ENCODE measurements at regions not wholly inside any gene's neighbourhood (a gene's known extent, or its start where the extent isn't known, plus 50 kb on each side); places are given as distances from the start of the nearest gene placed in this dataset.

- CTCF ChIA-PET = no interaction called here
- Histone ChIP-seq H3K36me3 (ENCODE audit: control insufficient read depth, insufficient read depth, low read length) (no peaks in the 10 kb centered on the region), H3K4me1 (no peaks in the 10 kb centered on the region), H3K9me3 (no peaks in the 10 kb centered on the region), H3K27me3 (replicated peaks; ENCODE audit: control insufficient read depth, insufficient read depth, low read length) (no peaks in the 10 kb centered on the region), H3K4me3 (ENCODE audit: low read depth, low read length) (no peak overlapping the region)
- DNase-seq = no peak
- intact Hi-C loops (cut with micrococcal nuclease; ENCODE audit: unreplicated experiment) = no loop called here
- TF ChIP-seq, protein P1, sequence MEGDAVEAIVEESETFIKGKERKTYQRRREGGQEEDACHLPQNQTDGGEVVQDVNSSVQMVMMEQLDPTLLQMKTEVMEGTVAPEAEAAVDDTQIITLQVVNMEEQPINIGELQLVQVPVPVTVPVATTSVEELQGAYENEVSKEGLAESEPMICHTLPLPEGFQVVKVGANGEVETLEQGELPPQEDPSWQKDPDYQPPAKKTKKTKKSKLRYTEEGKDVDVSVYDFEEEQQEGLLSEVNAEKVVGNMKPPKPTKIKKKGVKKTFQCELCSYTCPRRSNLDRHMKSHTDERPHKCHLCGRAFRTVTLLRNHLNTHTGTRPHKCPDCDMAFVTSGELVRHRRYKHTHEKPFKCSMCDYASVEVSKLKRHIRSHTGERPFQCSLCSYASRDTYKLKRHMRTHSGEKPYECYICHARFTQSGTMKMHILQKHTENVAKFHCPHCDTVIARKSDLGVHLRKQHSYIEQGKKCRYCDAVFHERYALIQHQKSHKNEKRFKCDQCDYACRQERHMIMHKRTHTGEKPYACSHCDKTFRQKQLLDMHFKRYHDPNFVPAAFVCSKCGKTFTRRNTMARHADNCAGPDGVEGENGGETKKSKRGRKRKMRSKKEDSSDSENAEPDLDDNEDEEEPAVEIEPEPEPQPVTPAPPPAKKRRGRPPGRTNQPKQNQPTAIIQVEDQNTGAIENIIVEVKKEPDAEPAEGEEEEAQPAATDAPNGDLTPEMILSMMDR (IDR thresholded peaks at IDR 0.05; ENCODE audit: insufficient read depth in 1 of 2, low read depth in 1 of 2, low read length in 1 of 2, severe bottlenecking in 1 of 2, unreplicated experiment in 1 of 2) = no peak
- H3K4me1 Mint-ChIP-seq (ENCODE audit: low read depth, unreplicated experiment) = no peaks in the 10 kb centered on the region
- H3K4me3 Mint-ChIP-seq (ENCODE audit: unreplicated experiment) = no peak overlapping the region
- peaks cover 2% of the 10 kb centered on the region for H3K27me3 Mint-ChIP-seq (ENCODE audit: insufficient read depth, unreplicated experiment)
- no peak overlapping the region for H3K27ac Mint-ChIP-seq (ENCODE audit: unreplicated experiment)
- H3K36me3 Mint-ChIP-seq (ENCODE audit: insufficient read depth, unreplicated experiment) = no peaks in the 10 kb centered on the region
- BruUV-seq (replicated peaks) = no TSS peak
- no peaks in the 10 kb centered on the region for H3K9me3 Mint-ChIP-seq (ENCODE audit: unreplicated experiment)
- POLR2A ChIA-PET = no interaction called here
Observed at GRCh38 chr10:108801220-108801619, 1122.1 kb downstream of the XPNPEP1 start.

GRCh38 chr10:108797573-108797972, 1125.7 kb downstream of the XPNPEP1 start:
- H3K27ac Mint-ChIP-seq (ENCODE audit: unreplicated experiment) = no peak overlapping the region
- no peaks in the 10 kb centered on the region for H3K27me3 ChIP-seq (replicated peaks; ENCODE audit: control insufficient read depth, insufficient read depth, low read length)
- H3K27me3 Mint-ChIP-seq (ENCODE audit: insufficient read depth, unreplicated experiment) = peaks cover 2% of the 10 kb centered on the region
- no peak overlapping the region for H3K4me3 Mint-ChIP-seq (ENCODE audit: unreplicated experiment)
- H3K4me1 Mint-ChIP-seq (ENCODE audit: low read depth, unreplicated experiment) = no peaks in the 10 kb centered on the region
- H3K4me3 ChIP-seq (ENCODE audit: low read depth, low read length) = no peak overlapping the region
- ChIA-PET CTCF (no interaction called here), POLR2A (no interaction called here)
- no TSS peak for BruUV-seq (replicated peaks)
- H3K36me3 Mint-ChIP-seq (ENCODE audit: insufficient read depth, unreplicated experiment) = no peaks in the 10 kb centered on the region
- TF ChIP-seq, protein P1 (IDR thresholded peaks at IDR 0.05; ENCODE audit: insufficient read depth in 1 of 2, low read depth in 1 of 2, low read length in 1 of 2, severe bottlenecking in 1 of 2, unreplicated experiment in 1 of 2) = no peak
- no peaks in the 10 kb centered on the region for H3K9me3 ChIP-seq
- no peaks in the 10 kb centered on the region for H3K9me3 Mint-ChIP-seq (ENCODE audit: unreplicated experiment)
- intact Hi-C loops (cut with micrococcal nuclease; ENCODE audit: unreplicated experiment) = no loop called here
- no peaks in the 10 kb centered on the region for H3K4me1 ChIP-seq
- DNase-seq = no peak
- no peaks in the 10 kb centered on the region for H3K36me3 ChIP-seq (ENCODE audit: control insufficient read depth, insufficient read depth, low read length)

DNA sequence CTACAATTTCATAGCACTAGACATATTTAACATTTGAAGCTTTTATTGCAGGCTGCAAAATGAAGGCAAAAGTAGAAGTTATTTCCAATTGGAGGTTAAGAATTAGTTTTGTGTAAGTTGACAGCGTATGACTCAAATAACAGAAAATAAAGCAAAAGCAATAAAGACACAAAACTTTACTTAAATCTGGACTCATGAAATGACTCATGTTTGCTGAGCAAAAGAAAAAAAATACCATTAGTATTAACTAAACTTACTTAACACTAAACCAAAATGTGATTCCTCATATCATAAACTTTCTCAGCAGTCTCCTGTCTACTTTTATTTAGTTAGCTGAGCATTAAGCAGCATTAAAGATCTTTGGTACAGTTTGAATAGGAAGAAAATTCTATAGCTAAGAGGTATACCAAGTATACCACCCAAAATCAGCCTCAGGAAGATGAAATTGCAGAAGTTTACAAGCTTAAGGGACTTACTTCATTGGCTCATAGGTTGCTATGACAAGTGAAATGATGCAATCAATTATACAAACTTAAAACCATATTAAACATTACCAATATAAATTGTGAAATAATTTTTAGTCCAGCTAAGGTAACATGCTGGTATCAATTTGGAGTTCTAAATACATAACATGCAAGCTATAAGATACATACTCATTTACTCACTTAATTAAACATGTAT, 1131.4 kb downstream of the XPNPEP1 start:
- Histone ChIP-seq H3K4me1 (no peaks in the 10 kb centered on the region), H3K36me3 (ENCODE audit: control insufficient read depth, insufficient read depth, low read length) (no peaks in the 10 kb centered on the region), H3K27me3 (replicated peaks; ENCODE audit: control insufficient read depth, insufficient read depth, low read length) (no peaks in the 10 kb centered on the region), H3K4me3 (ENCODE audit: low read depth, low read length) (no peak overlapping the region), H3K9me3 (no peaks in the 10 kb centered on the region)
- Mint-ChIP-seq H3K27ac (ENCODE audit: unreplicated experiment) (no peak overlapping the region), H3K27me3 (ENCODE audit: insufficient read depth, unreplicated experiment) (peaks cover 2% of the 10 kb centered on the region), H3K9me3 (ENCODE audit: unreplicated experiment) (no peaks in the 10 kb centered on the region), H3K4me1 (ENCODE audit: low read depth, unreplicated experiment) (no peaks in the 10 kb centered on the region), H3K4me3 (ENCODE audit: unreplicated experiment) (no peak overlapping the region), H3K36me3 (ENCODE audit: insufficient read depth, unreplicated experiment) (no peaks in the 10 kb centered on the region)
- DNase-seq = no peak
- TF ChIP-seq, protein P1 (IDR thresholded peaks at IDR 0.05; ENCODE audit: insufficient read depth in 1 of 2, low read depth in 1 of 2, low read length in 1 of 2, severe bottlenecking in 1 of 2, unreplicated experiment in 1 of 2) = no peak
- intact Hi-C loops (cut with micrococcal nuclease; ENCODE audit: unreplicated experiment) = no loop called here
- CTCF ChIA-PET = no interaction called here
- POLR2A ChIA-PET = no interaction called here
- BruUV-seq (replicated peaks) = no TSS peak
